ENCODE measurements at regions not wholly inside any gene's neighbourhood (a gene's known extent, or its start where the extent isn't known, plus 50 kb on each side); places are given as distances from the start of the nearest gene placed in this dataset.

- H3K4me3 ChIP-seq (ENCODE audit: low read depth, low read length), result no peak overlapping the region
Observed at GRCh38 chr5:88545338-88545737, 276.7 kb upstream of the TMEM161B start.

- H3K4me3 ChIP-seq (ENCODE audit: low read depth, low read length), result no peak overlapping the region
Observed at GRCh38 chr5:88544671-88545070, 276.0 kb upstream of the TMEM161B start.

GRCh38 chr5:88544136-88544645 lies 275.5 kb upstream of the TMEM161B start:
- no peak overlapping the region for H3K4me3 ChIP-seq (ENCODE audit: low read depth, low read length)

- no peak overlapping the region for H3K4me3 ChIP-seq (ENCODE audit: low read depth, low read length)
Observed at GRCh38 chr5:88542786-88543185, 274.1 kb upstream of the TMEM161B start.

- H3K4me3 ChIP-seq (ENCODE audit: low read depth, low read length), result no peak overlapping the region
Observed at GRCh38 chr5:88540471-88541115, 271.9 kb upstream of the TMEM161B start.

- no peak overlapping the region for H3K4me3 ChIP-seq (ENCODE audit: low read depth, low read length)
Observed at GRCh38 chr5:88539693-88540365, 271.2 kb upstream of the TMEM161B start.

GRCh38 chr5:88539026-88539425 lies 270.4 kb upstream of the TMEM161B start:
- H3K4me3 ChIP-seq (ENCODE audit: low read depth, low read length), result no peak overlapping the region

- no peak overlapping the region for H3K4me3 ChIP-seq (ENCODE audit: low read depth, low read length)
Observed at GRCh38 chr5:88536146-88536545, 267.5 kb upstream of the TMEM161B start.

- H3K4me3 ChIP-seq (ENCODE audit: low read depth, low read length), result no peak overlapping the region
Observed at GRCh38 chr5:88524941-88525340, 256.3 kb upstream of the TMEM161B start.

- H3K4me3 ChIP-seq (ENCODE audit: low read depth, low read length), result no peak overlapping the region
Observed at GRCh38 chr5:88519066-88519465, 250.4 kb upstream of the TMEM161B start.

GRCh38 chr5:88518131-88519016 lies 249.7 kb upstream of the TMEM161B start:
- H3K4me3 ChIP-seq (ENCODE audit: low read depth, low read length), result no peak overlapping the region

GRCh38 chr5:88515881-88516819 lies 247.5 kb upstream of the TMEM161B start:
- no peak overlapping the region for H3K4me3 ChIP-seq (ENCODE audit: low read depth, low read length)

- no peak overlapping the region for H3K4me3 ChIP-seq (ENCODE audit: low read depth, low read length)
Observed at GRCh38 chr5:88515068-88515467, 246.4 kb upstream of the TMEM161B start.

- no peak overlapping the region for H3K4me3 ChIP-seq (ENCODE audit: low read depth, low read length)
Observed at GRCh38 chr5:88509403-88509802, 240.8 kb upstream of the TMEM161B start.

GRCh38 chr5:88507261-88507660 lies 238.6 kb upstream of the TMEM161B start:
- H3K4me3 ChIP-seq (ENCODE audit: low read depth, low read length), result no peak overlapping the region

- H3K4me3 ChIP-seq (ENCODE audit: low read depth, low read length), result no peak overlapping the region
Observed at GRCh38 chr5:88503406-88503805, 234.8 kb upstream of the TMEM161B start.

GRCh38 chr5:88503041-88503345 lies 234.3 kb upstream of the TMEM161B start:
- H3K4me3 ChIP-seq (ENCODE audit: low read depth, low read length), result no peak overlapping the region

GRCh38 chr5:88502179-88503040 lies 233.8 kb upstream of the TMEM161B start:
- H3K4me3 ChIP-seq (ENCODE audit: low read depth, low read length), result no peak overlapping the region

- H3K4me3 ChIP-seq (ENCODE audit: low read depth, low read length), result no peak overlapping the region
Observed at GRCh38 chr5:88495810-88496209, 227.2 kb upstream of the TMEM161B start.

GRCh38 chr5:88490874-88491273 lies 222.2 kb upstream of the TMEM161B start:
- no peak overlapping the region for H3K4me3 ChIP-seq (ENCODE audit: low read depth, low read length)
